ENCODE measurements at regions not wholly inside any gene's neighbourhood (a gene's known extent, or its start where the extent isn't known, plus 50 kb on each side); places are given as distances from the start of the nearest gene placed in this dataset.

GRCh38 chr6:44627883-44628271, 240.4 kb downstream of the CDC5L start:
- no peak overlapping the region for H3K4me3 ChIP-seq
- TF ChIP-seq CTCF (IDR thresholded peaks at IDR 0.05) = no peak
- no peak for TF ChIP-seq POLR2A (IDR thresholded peaks at IDR 0.05)

GRCh38 chr6:44628347-44628746, 240.8 kb downstream of the CDC5L start:
- no peaks in the 10 kb centered on the region for H3K36me3 ChIP-seq
- WGBS, 2 donors = 58 to 76% methylated on average over 2 to 3 of the region's 3 CpGs
- intact Hi-C loops (cut with DNase I) = no loop called here

More at GRCh38 chr6:44627883-44628271, 240.4 kb downstream of the CDC5L start:
- Histone ChIP-seq H3K4me1 (no peaks in the 10 kb centered on the region), H3K36me3 (no peaks in the 10 kb centered on the region), H3K9me3 (no peaks in the 10 kb centered on the region), H3K27ac (no peak overlapping the region), H3K27me3 (peaks cover 0 to 31% (median 0%) of the 10 kb centered on the region in 4 donors)
- intact Hi-C loops (cut with DNase I) = no loop called here
- DNase-seq = no peak
- WGBS, 2 donors = 87 to 92% methylated on average over 7 of the region's 7 CpGs

DNA sequence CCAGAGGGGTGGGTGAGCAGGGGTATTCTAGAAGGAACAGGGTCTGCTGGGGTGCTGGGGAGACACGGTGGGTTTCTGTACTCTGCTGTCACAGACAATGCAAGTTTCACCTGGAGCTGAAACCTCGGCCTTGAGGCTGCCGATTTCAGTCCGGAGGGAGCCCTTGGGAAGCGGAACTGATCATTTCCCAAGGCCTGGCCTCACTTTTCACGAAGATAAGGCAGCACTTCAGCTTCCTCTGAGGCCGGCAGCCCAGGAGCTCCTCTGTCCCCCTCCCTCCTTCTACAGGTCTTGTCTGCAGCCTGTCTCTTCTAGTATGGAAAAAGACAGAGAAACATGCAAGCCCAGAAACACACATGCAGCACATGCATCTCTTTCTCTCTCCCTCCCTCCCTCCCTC, 242.1 kb downstream of the CDC5L start:
- no peak overlapping the region for H3K4me3 ChIP-seq
- TF ChIP-seq POLR2A (IDR thresholded peaks at IDR 0.05) (no peak), CTCF (IDR thresholded peaks at IDR 0.05) (no peak)
- intact Hi-C loops (cut with DNase I) = loop anchor here (10.0 kb wide), 1 partner anchor 155 kb away; no protein-coding TSS in a partner anchor
- no peak for DNase-seq
- H3K27me3 ChIP-seq = peaks cover 0 to 31% (median 0%) of the 10 kb centered on the region in 4 donors
- H3K36me3 ChIP-seq = no peaks in the 10 kb centered on the region
- 59 to 75% methylated on average over 6 to 7 of the region's 7 CpGs for WGBS, 2 donors
- H3K27ac ChIP-seq = no peak overlapping the region
- no peaks in the 10 kb centered on the region for H3K9me3 ChIP-seq
- H3K4me1 ChIP-seq = no peaks in the 10 kb centered on the region

More at GRCh38 chr6:44628347-44628746, 240.8 kb downstream of the CDC5L start:
- no peaks in the 10 kb centered on the region for H3K9me3 ChIP-seq
- no peak for DNase-seq
- H3K27me3 ChIP-seq = peaks cover 0 to 31% (median 0%) of the 10 kb centered on the region in 4 donors
- TF ChIP-seq CTCF (IDR thresholded peaks at IDR 0.05) = no peak
- no peak for TF ChIP-seq POLR2A (IDR thresholded peaks at IDR 0.05)
- H3K27ac ChIP-seq = no peak overlapping the region
- no peak overlapping the region for H3K4me3 ChIP-seq
- no peaks in the 10 kb centered on the region for H3K4me1 ChIP-seq

GRCh38 chr6:44630125-44631028, 242.9 kb downstream of the CDC5L start:
- WGBS, 2 donors = 22% methylated on average over 1 to 7 of the region's 10 CpGs
- H3K27ac ChIP-seq = no peak overlapping the region
- TF ChIP-seq CTCF (IDR thresholded peaks at IDR 0.05) (peak in 2 of 6 experiments; percentile 7 to 34), POLR2A (IDR thresholded peaks at IDR 0.05) (no peak)
- DNase-seq = no peak
- H3K4me3 ChIP-seq = no peak overlapping the region
- H3K4me1 ChIP-seq = no peaks in the 10 kb centered on the region
- intact Hi-C loops (cut with DNase I) = loop anchor here (10.0 kb wide), 1 partner anchor 156 kb away; no protein-coding TSS in a partner anchor
- no peaks in the 10 kb centered on the region for H3K36me3 ChIP-seq
- no peaks in the 10 kb centered on the region for H3K9me3 ChIP-seq
- peaks cover 0 to 31% (median 0%) of the 10 kb centered on the region in 4 donors for H3K27me3 ChIP-seq

- WGBS, 2 donors = 73 to 80% methylated on average over 6 of the region's 6 CpGs
- Histone ChIP-seq H3K36me3 (no peaks in the 10 kb centered on the region), H3K9me3 (no peaks in the 10 kb centered on the region), H3K27me3 (peaks cover 0 to 46% (median 0%) of the 10 kb centered on the region in 4 donors), H3K4me3 (no peak overlapping the region), H3K27ac (no peak overlapping the region), H3K4me1 (no peaks in the 10 kb centered on the region)
- no peak for DNase-seq
- intact Hi-C loops (cut with DNase I) = loop anchor here (10.0 kb wide), 1 partner anchor 157 kb away; no protein-coding TSS in a partner anchor
- TF ChIP-seq POLR2A (IDR thresholded peaks at IDR 0.05) (no peak), CTCF (IDR thresholded peaks at IDR 0.05) (no peak)
These were observed 244.5 kb downstream of the CDC5L start for GRCh38 chr6:44631968-44632367.
